Right lobe of liver (tissue), 6 donors: ENCODE measurements at regions not wholly inside any gene's neighbourhood (a gene's known extent, or its start where the extent isn't known, plus 50 kb on each side); places are given as distances from the start of the nearest gene placed in this dataset.

Experiments used
- ATAC-seq, 4 donors: fragments of 200-7000 bp; cut with Tn5 transposase; one replicate each; pipeline ENCODE4 v1.9.1; 2020; ENCODE audit warnings: mild to moderate bottlenecking in 4 of 4, moderate library complexity in 4 of 4
- DNase-seq, 3 donors: peaks; one replicate each; pipeline ENCODE4 v3.0.0-alpha.2; 2020
- H3K27ac ChIP-seq, 3 donors: fragments of 200-600 bp; one replicate each; pipeline ENCODE4 v1.8.0; 2022
- H3K27me3 ChIP-seq, 2 donors: fragments of 200-600 bp; one replicate each; pipeline ENCODE4 v1.8.0; 2022
- H3K36me3 ChIP-seq, 4 donors: fragments of 200-600 bp; sonication (generic) in 1 of 4; one replicate each; pipeline versions ENCODE4 v1.5.1 to v1.8.0; 2017 to 2022; ENCODE audit warnings: control low read depth in 1 of 4
- H3K4me1 ChIP-seq, 4 donors: fragments of 200-600 bp; sonication (generic) in 1 of 4; one replicate each; pipeline versions ENCODE4 v1.5.1 to v1.8.0; 2017 to 2022; ENCODE audit warnings: control low read depth in 1 of 4
- H3K4me3 ChIP-seq, 3 donors: fragments of 200-600 bp; one replicate each; pipeline ENCODE4 v1.8.0; 2022
- H3K9me3 ChIP-seq, 4 donors: fragments of 200-600 bp; sonication (generic) in 1 of 4; one replicate each; pipeline versions ENCODE4 v1.5.1 to v1.8.0; 2017 to 2022; ENCODE audit warnings: control low read depth in 1 of 4
- CTCF ChIP-seq, 4 donors: fragments of 200-600 bp in 3 of 4; fragments of 450-650 bp in 1 of 4; IDR thresholded peaks; one replicate each; pipeline versions ENCODE4 v1.5.1 to v1.8.0; 2016 to 2022; ENCODE audit warnings: antibody characterized with exemption in 4 of 4, mild to moderate bottlenecking in 2 of 4
- POLR2A ChIP-seq: fragments of 450-650 bp; IDR thresholded peaks from one replicate; pipeline ENCODE4 v1.6.1; 2017; ENCODE audit warnings: antibody characterized with exemption, mild to moderate bottlenecking
- WGBS: methylation state at CpG from one replicate; pipeline ENCODE4 v1.1.6; 2018; ENCODE audit warnings: low coverage, low lambda C conversion rate; ENCODE audit not compliant: insufficient coverage; ENCODE audit errors: missing lambda C conversion rate; 5-methylcytosine and 5-hydroxymethylcytosine counted together
- intact Hi-C, 2 donors: fragments of 100-400 bp; cut with DNase I; formaldehyde crosslinking; loops; one replicate each; pipeline versions ENCODE4 v1.11.2 to v1.14.1; 2022
- donor health status: DM: no; HTN: yes; CAD: no.
- donor health status: DM: no; HTN: no; CAD: no.
- donor health status: DM: no; HTN: no; CAD: no.
- donor health status: DM: no; HTN: yes; CAD: no.
- donor health status: DM: no; HTN: yes; CAD: no.

- ATAC-seq = no peak
- WGBS = 73% methylated on average over 6 of the region's 7 CpGs
- no peak overlapping the region for H3K4me3 ChIP-seq
- DNase-seq = no peak
- no peaks in the 10 kb centered on the region for H3K27me3 ChIP-seq
- TF ChIP-seq CTCF (IDR thresholded peaks at IDR 0.05) (no peak), POLR2A (no peak)
- no peaks in the 10 kb centered on the region for H3K4me1 ChIP-seq
- no peak overlapping the region for H3K27ac ChIP-seq
- intact Hi-C loops = no loop called here
- H3K36me3 ChIP-seq = no peaks in the 10 kb centered on the region
- H3K9me3 ChIP-seq = no peaks in the 10 kb centered on the region
Observed at GRCh38 chr17:72563952-72564351, 443.1 kb downstream of the SOX9 start.

DNA sequence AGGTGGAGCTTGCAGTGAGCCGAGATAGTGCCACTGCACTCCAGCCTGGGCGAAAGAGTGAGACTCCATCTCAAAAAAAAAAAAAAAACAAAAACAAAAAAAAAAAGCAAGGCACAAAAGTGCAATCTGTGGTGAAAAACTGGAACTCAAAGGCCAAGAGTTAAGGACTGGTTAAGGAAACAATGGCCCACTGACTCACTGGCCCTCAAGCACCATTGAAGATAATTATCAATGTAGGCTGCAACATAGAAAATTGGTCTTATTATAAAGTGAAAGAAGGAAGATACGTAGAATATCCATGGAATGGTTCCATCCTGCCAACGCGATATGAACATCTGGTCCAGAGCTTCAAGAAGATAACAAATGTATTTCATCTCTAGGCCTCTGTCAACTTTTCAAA, 444.2 kb downstream of the SOX9 start:
- no peaks in the 10 kb centered on the region for H3K27me3 ChIP-seq
- no peak for ATAC-seq
- DNase-seq = no peak
- intact Hi-C loops = no loop called here
- no peak for TF ChIP-seq POLR2A
- no peak for TF ChIP-seq CTCF (IDR thresholded peaks at IDR 0.05)
- no peak overlapping the region for H3K4me3 ChIP-seq
- no peak overlapping the region for H3K27ac ChIP-seq
- H3K36me3 ChIP-seq = no peaks in the 10 kb centered on the region
- H3K9me3 ChIP-seq = no peaks in the 10 kb centered on the region
- no peaks in the 10 kb centered on the region for H3K4me1 ChIP-seq
- WGBS = 80% methylated on average over 3 of the region's 5 CpGs

DNA sequence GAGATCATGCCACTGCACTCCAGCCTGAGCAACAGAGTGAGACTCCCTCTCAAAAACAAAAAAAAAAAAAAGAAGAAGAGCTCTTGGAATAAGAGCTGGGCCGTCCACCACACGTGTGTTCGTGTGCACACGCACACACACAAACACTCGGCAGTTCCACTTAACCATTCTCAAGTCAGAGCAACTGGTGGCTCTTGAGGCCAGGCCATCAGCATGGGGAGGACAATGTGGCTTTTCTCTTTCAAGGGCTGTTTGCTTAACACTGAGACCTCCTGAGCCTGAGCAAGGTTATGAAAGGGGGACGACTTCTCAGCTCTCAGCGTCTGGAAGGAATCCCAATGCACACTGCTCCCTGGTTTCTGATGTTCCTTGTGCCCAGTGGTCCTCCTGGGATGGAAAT, 444.9 kb downstream of the SOX9 start:
- no peaks in the 10 kb centered on the region for H3K27me3 ChIP-seq
- no peaks in the 10 kb centered on the region for H3K4me1 ChIP-seq
- no peak overlapping the region for H3K4me3 ChIP-seq
- TF ChIP-seq POLR2A = no peak
- no peak for TF ChIP-seq CTCF (IDR thresholded peaks at IDR 0.05)
- WGBS = 70% methylated on average over 7 of the region's 7 CpGs
- H3K36me3 ChIP-seq = no peaks in the 10 kb centered on the region
- H3K27ac ChIP-seq = no peak overlapping the region
- DNase-seq (no peak), ATAC-seq (no peak)
- intact Hi-C loops = no loop called here
- no peaks in the 10 kb centered on the region for H3K9me3 ChIP-seq

- Histone ChIP-seq H3K4me3 (no peak overlapping the region), H3K27ac (no peak overlapping the region), H3K4me1 (no peaks in the 10 kb centered on the region), H3K36me3 (no peaks in the 10 kb centered on the region), H3K27me3 (no peaks in the 10 kb centered on the region), H3K9me3 (no peaks in the 10 kb centered on the region)
- WGBS = 52% methylated on average over 6 of the region's 8 CpGs
- TF ChIP-seq POLR2A (no peak), CTCF (IDR thresholded peaks at IDR 0.05) (no peak)
- ATAC-seq = no peak
- no peak for DNase-seq
- intact Hi-C loops = no loop called here
Observed at GRCh38 chr17:72566671-72567484, 446.1 kb downstream of the SOX9 start.
